GM12892 (cell line): ENCODE measurements at regions not wholly inside any gene's neighbourhood (a gene's known extent, or its start where the extent isn't known, plus 50 kb on each side); places are given as distances from the start of the nearest gene placed in this dataset.

Experiments
- DNase-seq: peaks from one replicate; pipeline ENCODE4 v3.0.0; 2011; ENCODE audit not compliant: insufficient read length
- FAIRE-seq: peaks from 2 replicates; lab custom pipeline; 2011; peaks lifted over from hg19 to GRCh38; lab: Jason Lieb, UNC
- POLR2A ChIP-seq: IDR thresholded peaks from 2 replicates; pipeline ENCODE4 v1.6.1; 2011; ENCODE audit warnings: low read depth, low read length, control low read depth
- POLR2AphosphoS5 ChIP-seq: IDR thresholded peaks from 2 replicates; pipeline ENCODE4 v1.6.1; 2011; ENCODE audit warnings: low read depth, low read length, control low read depth
- TAF1 ChIP-seq: IDR thresholded peaks from 2 replicates; pipeline ENCODE4 v1.6.1; 2011; ENCODE audit warnings: low read depth, mild to moderate bottlenecking, control low read depth, low read length, borderline replicate concordance

DNA sequence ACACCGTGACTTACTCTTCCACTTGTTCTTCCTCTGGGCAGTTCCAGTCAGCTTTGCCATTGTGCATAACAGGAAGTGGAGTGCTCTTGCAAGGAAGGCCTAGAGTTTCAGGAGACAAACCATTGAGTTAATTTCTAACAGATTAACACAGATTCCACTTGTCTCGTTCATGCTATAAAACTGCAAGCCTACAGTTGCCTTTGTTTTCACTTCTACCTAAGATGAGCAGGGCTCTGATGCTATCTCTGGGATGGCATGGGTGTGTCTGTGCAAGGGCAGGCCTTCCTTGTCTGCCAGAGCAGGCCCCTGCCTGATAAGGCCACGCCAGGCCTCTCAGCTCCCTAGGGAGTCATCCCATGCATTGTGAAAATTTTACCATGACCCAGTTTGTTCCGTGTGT is 67.7 kb upstream of the PGRMC2 start:
- DNase-seq (no peak), FAIRE-seq (no peak)
- TF ChIP-seq POLR2A (no peak), POLR2AphosphoS5 (no peak), TAF1 (no peak)

DNA sequence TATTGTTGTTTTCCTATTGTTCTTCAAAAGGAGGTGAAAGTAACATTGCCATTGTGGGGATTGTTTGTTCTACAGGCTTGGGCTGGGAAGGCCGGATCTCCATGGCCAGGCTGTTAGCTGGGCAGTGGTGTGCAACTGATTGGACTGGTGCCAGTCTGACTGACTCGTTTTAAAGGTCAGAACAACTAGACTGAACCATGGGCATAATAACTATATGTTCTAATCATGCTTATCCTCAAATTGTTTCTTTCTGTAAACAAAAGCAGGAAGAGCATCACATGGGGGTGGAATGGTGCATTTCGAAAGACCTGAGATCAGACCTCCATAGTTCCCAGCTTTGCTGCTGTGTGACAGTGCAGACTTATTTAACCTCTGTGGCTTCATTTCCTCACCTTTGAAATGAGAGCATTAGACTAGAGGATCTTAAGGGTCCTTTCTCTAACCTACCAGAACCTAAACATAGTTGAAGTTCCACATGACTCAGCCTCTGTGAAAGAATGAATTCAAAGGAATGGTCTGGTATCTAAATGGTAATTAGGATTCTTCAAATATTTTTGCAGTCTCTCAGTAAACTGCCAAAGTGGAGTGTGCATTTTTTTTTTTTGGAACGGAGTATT is 66.7 kb upstream of the PGRMC2 start:
- DNase-seq (no peak), FAIRE-seq (no peak)
- no peak for TF ChIP-seq POLR2AphosphoS5
- TF ChIP-seq TAF1: no peak
- TF ChIP-seq POLR2A: no peak

DNA sequence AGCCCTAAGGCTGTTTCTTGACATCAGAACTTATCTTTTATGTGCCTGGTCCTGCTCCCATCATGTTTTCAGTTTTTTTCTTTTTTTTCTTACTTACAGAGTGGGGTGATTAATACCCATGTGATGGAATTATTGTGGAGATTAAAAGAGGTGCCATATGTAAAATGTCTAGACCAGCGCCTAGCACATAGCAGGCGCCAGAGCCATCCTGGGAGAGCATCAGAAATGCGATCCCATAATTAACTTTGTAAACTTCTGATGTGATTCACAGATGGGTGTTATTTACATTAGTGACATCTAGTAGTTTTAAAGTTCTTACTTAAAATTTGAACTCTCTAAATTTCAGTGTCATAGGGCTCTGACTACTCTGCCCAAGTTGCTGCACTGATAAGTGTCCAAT is 66.2 kb upstream of the PGRMC2 start:
- no peak for TF ChIP-seq TAF1
- TF ChIP-seq POLR2AphosphoS5: no peak
- TF ChIP-seq POLR2A: no peak
- no peak for FAIRE-seq
- DNase-seq: no peak

DNA sequence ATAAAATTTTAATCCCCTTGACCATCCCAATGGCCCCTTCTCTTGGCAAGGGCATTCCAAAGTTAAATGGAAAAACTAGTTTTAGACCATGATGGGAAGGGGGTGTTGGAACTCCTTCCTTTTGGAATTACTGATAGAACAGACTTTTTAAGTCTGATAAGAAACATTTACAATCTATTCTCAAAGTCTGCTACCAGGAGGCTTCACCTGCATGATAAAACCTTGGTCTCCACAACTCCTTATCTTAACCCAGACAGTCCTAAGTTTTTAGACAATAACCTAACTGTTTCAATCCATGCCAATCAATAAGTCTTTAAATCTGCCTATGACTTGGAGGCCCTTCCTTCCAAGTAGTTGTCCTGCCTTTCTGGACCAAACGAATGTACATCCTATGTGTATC is 63.9 kb upstream of the PGRMC2 start:
- FAIRE-seq (no peak), DNase-seq (no peak)
- TF ChIP-seq POLR2A (no peak), POLR2AphosphoS5 (no peak), TAF1 (no peak)

DNA sequence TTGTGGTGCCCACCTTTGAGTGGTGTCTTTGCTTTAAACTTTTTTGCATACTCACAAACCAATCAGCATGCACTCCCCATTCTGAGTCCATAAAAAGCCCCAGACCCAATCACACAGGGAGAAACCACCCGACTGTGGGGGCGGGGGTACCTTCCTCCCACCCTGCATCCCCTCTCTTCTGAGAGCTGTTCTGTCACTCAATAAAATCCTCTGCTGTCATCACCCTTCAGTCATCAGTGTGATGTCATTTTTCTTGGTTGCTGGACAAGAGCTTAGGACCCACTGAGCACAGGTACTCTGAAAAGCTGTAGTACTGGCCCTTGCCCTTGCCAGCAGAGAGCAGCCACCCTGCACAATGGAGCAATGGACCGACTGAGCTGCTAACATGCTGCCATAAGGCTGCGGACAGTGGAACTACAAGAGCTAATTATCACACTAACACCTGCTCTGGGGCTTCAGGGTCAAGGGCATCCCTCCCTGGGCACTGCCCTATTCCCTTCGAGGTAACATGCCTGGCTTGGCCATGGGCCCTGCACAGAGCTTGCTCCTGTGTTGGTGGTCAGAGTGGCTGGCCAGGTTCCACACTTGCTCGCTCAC is 62.9 kb upstream of the PGRMC2 start:
- FAIRE-seq (no peak), DNase-seq (no peak)
- TF ChIP-seq POLR2A (no peak), POLR2AphosphoS5 (no peak), TAF1 (no peak)

DNA sequence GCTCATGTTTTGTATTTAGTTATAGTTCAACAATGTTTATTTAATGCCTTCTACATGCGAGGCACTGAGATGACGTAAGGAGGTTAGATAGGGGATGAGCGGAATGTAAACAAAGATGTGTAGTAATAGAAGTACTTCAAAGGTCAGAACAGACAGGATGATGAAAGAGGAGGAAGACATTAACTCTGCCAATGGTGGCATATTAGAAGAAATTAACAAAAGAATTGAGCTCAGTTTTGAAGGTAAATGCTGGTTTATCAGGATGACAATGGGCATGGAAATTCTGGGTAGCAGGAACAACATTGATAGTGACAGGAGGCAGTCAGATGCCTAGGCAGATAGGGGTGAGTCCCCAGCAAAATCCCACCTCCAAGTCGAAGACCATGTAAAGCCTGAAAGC is 62.3 kb upstream of the PGRMC2 start:
- DNase-seq: no peak
- TF ChIP-seq POLR2AphosphoS5 (no peak), POLR2A (no peak), TAF1 (no peak)

DNA sequence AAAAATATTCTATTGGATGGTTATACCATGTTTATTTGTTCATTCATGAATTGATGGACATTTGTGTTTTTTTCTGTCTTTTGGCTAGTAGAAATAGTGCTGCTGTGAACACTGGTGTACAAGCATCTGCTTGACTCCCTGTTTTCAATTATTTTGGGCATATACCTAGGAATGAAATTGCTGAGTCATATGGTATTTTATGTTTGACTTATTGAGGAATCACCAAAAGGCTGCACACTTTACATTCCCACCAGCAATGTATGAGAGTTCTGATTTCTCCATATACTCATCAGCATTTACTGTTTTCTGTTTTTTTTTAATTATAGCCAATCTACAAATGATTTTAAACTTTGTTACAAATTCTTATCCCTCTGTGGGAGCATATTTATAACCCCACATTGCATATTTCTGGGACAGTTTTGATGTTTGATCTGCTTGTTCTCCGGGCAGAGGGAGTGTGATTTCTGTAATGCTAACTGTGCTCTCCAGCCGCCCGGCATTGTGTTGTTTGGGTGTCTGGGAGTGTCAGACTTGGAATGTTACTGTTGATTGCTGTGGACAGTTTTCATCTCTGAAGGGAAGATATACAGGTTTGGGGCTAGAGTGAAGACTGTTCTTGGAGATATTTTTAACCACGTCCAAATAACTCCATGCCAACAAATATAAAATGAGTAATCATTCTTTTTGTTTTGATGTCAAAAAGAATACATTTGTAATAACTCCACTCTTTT is 60.5 kb upstream of the PGRMC2 start:
- no peak for TF ChIP-seq POLR2AphosphoS5
- no peak for TF ChIP-seq TAF1
- no peak for TF ChIP-seq POLR2A
- no peak for FAIRE-seq
- no peak for DNase-seq

More for the DNA sequence above, 62.3 kb upstream of the PGRMC2 start:
- no peak for FAIRE-seq

DNA sequence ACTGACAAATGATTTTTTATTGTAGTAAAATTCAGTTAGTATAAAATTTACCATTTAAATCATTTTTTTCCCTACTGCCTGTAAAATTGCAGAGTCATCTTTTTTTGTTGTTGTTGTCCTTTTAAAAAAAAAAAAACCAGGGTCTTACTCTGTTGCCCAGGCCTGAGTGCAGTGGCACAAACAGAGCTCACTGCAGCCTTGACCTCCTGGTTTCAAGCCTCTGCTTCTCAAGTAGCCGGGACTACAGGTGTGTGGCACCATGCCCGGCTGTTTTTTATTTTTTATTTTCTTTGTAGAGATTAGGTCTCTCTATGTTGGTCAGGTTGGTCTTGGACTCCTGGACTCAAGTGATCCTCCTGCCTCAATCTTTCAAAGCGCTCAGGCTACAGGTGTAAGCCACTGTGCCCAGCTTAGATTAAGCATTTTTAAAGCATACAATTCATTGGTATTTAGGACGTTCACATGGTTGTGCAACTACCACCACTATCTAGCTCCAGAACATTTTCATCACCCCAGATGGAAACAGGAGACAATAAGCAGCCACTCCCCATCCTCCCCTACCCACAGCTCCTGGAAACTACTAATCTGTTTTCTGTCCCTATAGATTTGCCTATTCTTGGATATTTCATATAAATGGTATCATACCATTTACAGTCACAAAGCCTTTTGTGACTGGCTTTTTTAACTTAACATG is 59.7 kb upstream of the PGRMC2 start:
- TF ChIP-seq TAF1 (no peak), POLR2AphosphoS5 (no peak), POLR2A (no peak)
- no peak for DNase-seq
- FAIRE-seq: no peak

DNA sequence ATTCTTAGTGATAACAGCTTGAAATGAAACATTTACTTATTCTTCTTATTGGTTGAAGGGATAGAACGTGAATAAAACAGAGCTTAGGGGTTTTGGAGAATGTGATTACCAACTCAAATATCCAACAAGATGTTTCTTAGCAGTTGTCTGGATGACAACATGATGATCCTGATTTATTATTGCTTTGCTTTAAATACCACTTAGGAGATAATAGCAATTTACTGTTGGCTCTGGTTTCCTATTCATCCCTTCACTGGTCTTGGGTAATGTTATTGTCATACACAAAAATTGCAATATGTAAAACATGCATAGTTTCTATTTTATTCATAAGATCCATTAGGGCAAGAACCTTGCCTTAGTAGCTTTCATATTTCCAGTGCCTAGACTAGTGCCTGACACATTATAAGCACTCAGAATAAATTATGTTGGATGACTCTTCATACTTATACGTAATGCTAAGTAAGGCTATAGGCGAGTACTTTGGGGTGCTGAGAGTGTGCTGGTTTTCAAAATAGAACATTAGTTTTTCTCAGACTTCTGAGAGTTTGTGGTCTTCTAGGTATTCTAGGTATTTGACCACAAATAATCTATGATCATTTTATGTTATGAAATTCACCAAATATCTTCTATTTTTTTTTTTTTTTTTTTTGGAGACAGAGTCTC is 58.6 kb upstream of the PGRMC2 start:
- no peak for TF ChIP-seq POLR2AphosphoS5
- no peak for TF ChIP-seq POLR2A
- TF ChIP-seq TAF1: no peak
- no peak for FAIRE-seq

DNA sequence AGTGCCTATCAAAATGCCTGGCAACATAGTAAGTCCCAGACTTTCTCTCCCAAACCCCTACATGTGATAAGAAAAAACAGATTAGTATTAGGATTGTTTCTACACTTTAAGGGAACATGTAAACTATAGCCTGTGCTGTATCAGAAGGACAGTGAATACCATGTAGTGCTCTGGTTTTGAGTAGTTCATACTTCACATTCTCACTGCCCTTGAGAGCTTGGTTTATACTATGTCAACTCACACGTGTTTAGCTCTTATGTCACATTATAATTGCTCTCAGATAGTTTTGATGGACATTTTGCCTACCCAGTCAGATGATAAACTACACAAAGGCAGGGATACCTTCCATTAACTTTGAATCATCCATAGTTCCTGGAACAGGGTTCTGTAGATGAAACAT is 58.0 kb upstream of the PGRMC2 start:
- no peak for DNase-seq
- no peak for FAIRE-seq
- TF ChIP-seq POLR2AphosphoS5 (no peak), TAF1 (no peak), POLR2A (no peak)

More for the DNA sequence above, 58.6 kb upstream of the PGRMC2 start:
- no peak for DNase-seq

DNA sequence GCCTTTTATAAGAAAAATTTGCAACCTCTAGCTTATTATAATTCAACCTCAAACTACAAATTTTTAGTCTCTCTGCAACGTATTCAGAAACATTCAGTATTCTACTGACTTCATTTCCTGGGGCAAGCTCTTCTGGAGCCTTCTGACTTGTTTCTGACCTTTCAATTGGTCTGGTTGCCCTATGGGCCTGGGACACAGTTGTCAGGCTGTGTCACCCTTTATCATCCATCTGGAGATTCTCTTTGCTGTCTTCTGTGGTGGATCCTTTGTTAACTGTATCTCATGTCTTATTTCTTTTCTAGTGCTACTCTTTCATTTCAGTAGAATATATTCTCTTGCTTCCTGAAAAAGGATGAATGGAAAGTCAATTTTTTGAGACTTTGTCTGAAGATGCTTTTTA is 55.1 kb upstream of the PGRMC2 start:
- no peak for TF ChIP-seq POLR2A
- no peak for TF ChIP-seq TAF1
- no peak for TF ChIP-seq POLR2AphosphoS5
- DNase-seq: no peak
- no peak for FAIRE-seq
